ENCODE measurements at regions not wholly inside any gene's neighbourhood (a gene's known extent, or its start where the extent isn't known, plus 50 kb on each side); places are given as distances from the start of the nearest gene placed in this dataset.
"Not testable (repeated sequence)": the region's sequence is repeated elsewhere in the genome, so short reads cannot be mapped to it uniquely, and the experiment has no call there.

DNA sequence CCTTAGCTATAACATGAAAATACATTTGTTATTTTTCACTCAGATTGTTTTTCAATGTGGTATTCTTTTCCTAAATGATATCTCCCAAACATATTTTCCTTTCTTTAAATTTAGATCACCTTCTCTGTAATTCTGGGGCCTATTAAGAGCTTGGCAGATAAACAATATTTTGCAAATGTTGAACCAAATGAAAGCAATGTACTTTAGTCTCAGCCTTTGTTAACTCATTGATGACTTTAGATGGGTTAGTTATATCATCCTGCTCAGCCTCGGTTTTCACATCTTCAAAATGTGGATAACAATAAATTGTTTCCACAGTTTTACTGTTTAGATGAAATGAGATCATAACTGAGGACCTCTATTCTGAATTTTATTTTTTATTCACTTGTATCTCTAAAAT, 1205.2 kb downstream of the SUCLG1 start:
- 91% methylated on average over 1 of the region's 1 CpG for WGBS
- Histone ChIP-seq H3K27ac (ENCODE audit: low read length) (no peak overlapping the region), H3K4me3 (ENCODE audit: low read length) (no peak overlapping the region), H3K27me3 (ENCODE audit: control insufficient read depth, insufficient read depth) (no peaks in the 10 kb centered on the region), H3K4me1 (ENCODE audit: control insufficient read depth, insufficient read depth, low read length) (no peaks in the 10 kb centered on the region), H3K9me3 (ENCODE audit: control insufficient read depth, low read length) (no peaks in the 10 kb centered on the region)
- intact Hi-C loops (cut with DNase I) = no loop called here
- DNase-seq = no peak
- ATAC-seq = no peak

DNA sequence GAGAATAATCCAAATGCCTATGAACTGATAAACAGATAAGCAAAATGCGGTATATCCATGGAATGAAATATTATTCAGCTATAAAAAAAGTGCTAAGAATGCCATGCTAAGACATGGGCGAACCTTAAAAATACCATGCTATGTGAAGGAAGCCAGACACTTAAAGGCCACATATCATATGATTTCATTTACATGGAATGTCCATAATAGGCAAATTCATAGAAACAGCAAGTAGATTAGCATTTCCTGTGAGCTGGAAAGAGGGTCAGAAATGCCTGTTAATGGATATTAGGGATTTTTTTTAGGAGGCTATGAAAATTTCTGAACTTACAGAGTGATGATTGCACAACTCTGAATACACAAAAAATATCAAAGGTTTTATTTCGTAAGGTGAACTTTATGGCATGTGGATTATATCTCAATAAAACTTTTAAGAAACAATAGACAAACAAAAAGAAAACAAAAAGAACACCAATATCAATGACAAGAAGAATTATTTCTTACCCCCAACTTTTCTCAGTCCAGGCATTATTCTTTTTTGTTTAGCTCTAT, 1207.7 kb downstream of the SUCLG1 start:
- WGBS = 87% methylated on average over 3 of the region's 3 CpGs
- no peak for ATAC-seq
- H3K27me3 ChIP-seq (ENCODE audit: control insufficient read depth, insufficient read depth) = no peaks in the 10 kb centered on the region

DNA sequence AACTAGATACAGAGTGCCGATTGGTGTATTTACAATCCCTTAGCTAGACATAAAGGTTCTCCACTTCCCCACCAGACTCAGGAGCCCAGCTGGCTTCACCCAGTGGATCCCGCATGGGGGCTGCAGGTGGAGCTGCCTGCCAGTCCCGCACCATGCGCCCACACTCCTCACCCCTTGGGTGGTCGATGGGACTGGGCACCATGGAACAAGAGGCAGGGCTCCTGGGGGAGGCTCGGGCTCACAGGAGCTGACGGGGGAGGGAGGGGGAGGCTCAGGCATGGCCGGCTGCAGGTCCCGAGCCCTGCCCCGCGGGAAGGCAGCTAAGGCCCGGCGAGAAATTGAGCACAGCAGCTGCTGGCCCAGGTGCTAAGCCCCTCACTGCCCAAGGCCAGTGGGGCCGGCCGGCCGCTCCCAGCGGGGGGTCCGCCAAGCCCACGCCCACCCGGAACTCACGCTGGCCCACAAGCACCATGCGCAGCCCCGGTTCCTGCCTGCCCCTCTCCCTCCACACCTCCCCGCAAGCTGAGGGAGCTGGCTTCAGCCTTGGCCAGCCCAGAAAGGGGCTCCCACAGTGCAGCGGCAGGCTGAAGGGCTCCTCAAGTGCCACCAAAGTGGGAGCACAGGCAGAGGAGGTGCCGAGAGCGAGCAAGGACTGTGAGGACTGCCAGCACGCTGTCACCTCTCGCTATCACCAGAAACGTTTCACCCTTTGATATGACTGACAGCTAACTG, 1213.1 kb downstream of the SUCLG1 start:
- H3K4me1 ChIP-seq (ENCODE audit: control insufficient read depth, insufficient read depth, low read length); intact Hi-C loops (cut with DNase I); H3K27me3 ChIP-seq (ENCODE audit: control insufficient read depth, insufficient read depth); ATAC-seq; H3K27ac ChIP-seq (ENCODE audit: low read length); H3K9me3 ChIP-seq (ENCODE audit: control insufficient read depth, low read length); H3K4me3 ChIP-seq (ENCODE audit: low read length): not testable (repeated sequence)
- peak in 1 of 3 donors; percentile 31 for DNase-seq
- 91% methylated on average over 30 of the region's 30 CpGs for WGBS

More for the DNA sequence above, 1207.7 kb downstream of the SUCLG1 start:
- Histone ChIP-seq H3K4me3 (ENCODE audit: low read length) (no peak overlapping the region), H3K9me3 (ENCODE audit: control insufficient read depth, low read length) (no peaks in the 10 kb centered on the region), H3K4me1 (ENCODE audit: control insufficient read depth, insufficient read depth, low read length) (no peaks in the 10 kb centered on the region), H3K27ac (ENCODE audit: low read length) (no peak overlapping the region)
- DNase-seq = no peak
- intact Hi-C loops (cut with DNase I) = no loop called here

DNA sequence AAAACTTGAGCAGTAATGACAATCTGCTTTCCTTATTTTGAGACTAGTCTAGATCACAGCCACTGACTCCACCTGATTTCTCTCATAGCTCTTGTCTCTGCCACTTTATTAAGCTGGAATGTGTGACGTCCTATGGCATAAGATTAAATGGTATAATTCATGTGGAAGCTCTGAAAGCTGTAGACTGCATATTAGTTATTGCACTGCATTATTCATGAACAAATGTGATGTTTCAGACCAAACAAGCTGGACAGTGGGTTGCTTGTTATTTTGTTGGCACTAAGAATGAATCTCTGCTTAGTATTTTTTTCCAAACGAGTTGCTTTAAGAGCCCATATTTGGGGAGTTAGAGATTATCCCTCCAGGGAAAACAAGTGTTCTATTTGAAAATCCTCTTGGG, 1218.5 kb downstream of the SUCLG1 start:
- Histone ChIP-seq H3K9me3 (ENCODE audit: control insufficient read depth, low read length) (no peaks in the 10 kb centered on the region), H3K4me1 (ENCODE audit: control insufficient read depth, insufficient read depth, low read length) (no peaks in the 10 kb centered on the region), H3K27me3 (ENCODE audit: control insufficient read depth, insufficient read depth) (no peaks in the 10 kb centered on the region), H3K27ac (ENCODE audit: low read length) (no peak overlapping the region), H3K4me3 (ENCODE audit: low read length) (no peak overlapping the region)
- WGBS = 53% methylated on average over 2 of the region's 2 CpGs
- ATAC-seq (no peak), DNase-seq (no peak)
- intact Hi-C loops (cut with DNase I) = no loop called here

DNA sequence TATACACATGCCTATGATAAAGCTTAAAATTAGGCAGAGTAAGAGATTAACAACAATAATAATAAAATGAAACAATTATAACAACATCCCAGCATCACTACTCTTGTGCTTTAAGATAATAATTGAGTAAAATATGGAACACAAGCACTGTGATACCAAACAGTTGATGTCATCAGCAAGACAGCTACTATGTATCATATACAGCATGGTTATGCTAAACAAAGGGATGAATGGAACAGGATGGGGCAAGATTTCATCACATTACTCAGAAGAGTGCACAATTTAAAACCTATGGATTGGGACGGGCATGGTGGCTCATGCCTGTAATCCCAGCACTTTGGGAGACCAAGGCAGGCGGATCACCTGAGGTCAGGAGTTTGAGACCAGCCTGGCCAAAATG, 1221.0 kb downstream of the SUCLG1 start:
- Histone ChIP-seq H3K9me3 (ENCODE audit: control insufficient read depth, low read length) (no peaks in the 10 kb centered on the region), H3K4me3 (ENCODE audit: low read length) (no peak overlapping the region), H3K27me3 (ENCODE audit: control insufficient read depth, insufficient read depth) (no peaks in the 10 kb centered on the region), H3K27ac (ENCODE audit: low read length) (no peak overlapping the region), H3K4me1 (ENCODE audit: control insufficient read depth, insufficient read depth, low read length) (no peaks in the 10 kb centered on the region)
- ATAC-seq (no peak), DNase-seq (no peak)
- intact Hi-C loops (cut with DNase I) = no loop called here
- WGBS = 94% methylated on average over 2 of the region's 2 CpGs

DNA sequence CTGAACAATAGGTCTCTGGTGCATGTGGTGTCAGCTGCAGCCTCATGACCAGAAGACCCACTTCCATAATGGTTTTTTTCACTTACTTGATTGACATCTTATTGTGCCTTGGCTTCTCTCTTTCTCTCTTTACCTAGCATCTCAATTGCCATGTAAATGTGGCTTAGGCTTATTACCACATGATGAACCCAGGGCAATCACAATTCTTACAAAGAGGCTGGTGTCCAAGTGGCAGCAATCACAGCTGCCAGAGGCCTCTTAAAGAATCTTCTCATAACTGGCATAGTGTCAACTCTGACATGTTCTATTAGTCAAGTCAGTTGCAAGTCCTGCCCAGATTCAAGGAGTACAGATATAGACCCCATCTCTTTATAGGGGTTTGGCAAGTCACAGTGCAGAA, 1224.8 kb downstream of the SUCLG1 start:
- Histone ChIP-seq H3K4me3 (ENCODE audit: low read length) (no peak overlapping the region), H3K4me1 (ENCODE audit: control insufficient read depth, insufficient read depth, low read length) (no peaks in the 10 kb centered on the region), H3K27me3 (ENCODE audit: control insufficient read depth, insufficient read depth) (no peaks in the 10 kb centered on the region), H3K27ac (ENCODE audit: low read length) (no peak overlapping the region), H3K9me3 (ENCODE audit: control insufficient read depth, low read length) (no peaks in the 10 kb centered on the region)
- intact Hi-C loops (cut with DNase I) = no loop called here
- DNase-seq (no peak), ATAC-seq (no peak)

DNA sequence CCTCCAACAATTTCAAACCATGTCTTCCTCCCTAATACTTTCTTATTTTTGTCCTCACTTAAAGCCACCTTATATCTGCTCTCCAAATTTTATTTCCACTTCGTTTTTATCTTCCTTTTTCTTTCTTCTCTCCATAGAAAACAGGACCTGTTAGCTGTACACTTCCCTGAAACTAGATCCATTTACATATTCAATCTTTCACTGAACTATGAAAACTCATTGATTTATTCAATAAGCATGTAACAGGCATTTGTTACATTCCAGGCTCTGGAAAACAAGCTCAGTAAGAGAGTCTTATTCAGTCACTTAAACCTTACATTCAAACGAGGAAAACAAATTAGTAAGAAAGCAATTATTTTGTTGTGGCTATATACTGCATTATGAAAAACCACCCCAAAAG, 1225.3 kb downstream of the SUCLG1 start:
- H3K27me3 ChIP-seq (ENCODE audit: control insufficient read depth, insufficient read depth) = no peaks in the 10 kb centered on the region
- intact Hi-C loops (cut with DNase I) = no loop called here
- 71% methylated on average over 2 of the region's 2 CpGs for WGBS
- no peaks in the 10 kb centered on the region for H3K9me3 ChIP-seq (ENCODE audit: control insufficient read depth, low read length)
- ATAC-seq (no peak), DNase-seq (no peak)
- H3K27ac ChIP-seq (ENCODE audit: low read length) = no peak overlapping the region
- H3K4me3 ChIP-seq (ENCODE audit: low read length) = no peak overlapping the region
- no peaks in the 10 kb centered on the region for H3K4me1 ChIP-seq (ENCODE audit: control insufficient read depth, insufficient read depth, low read length)

DNA sequence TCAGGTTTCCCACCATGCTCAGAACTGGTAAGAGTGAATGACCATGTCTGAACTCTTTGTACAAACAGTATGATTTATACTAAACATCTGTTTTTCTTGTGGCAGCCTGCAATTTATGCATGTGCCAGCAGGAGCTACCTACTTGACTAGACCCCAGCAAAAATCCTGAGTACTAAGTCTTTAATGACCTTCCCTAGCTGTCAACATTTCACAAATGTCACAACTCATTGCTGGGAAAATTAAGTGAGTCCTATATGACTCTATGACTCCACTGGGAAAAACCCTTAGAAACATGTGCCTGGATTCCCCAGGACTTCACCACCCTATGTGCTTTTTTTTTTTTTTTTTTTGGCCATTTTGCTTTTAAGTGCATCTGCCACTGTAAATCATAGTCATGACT, 1225.8 kb downstream of the SUCLG1 start:
- Histone ChIP-seq H3K4me3 (ENCODE audit: low read length) (no peak overlapping the region), H3K27ac (ENCODE audit: low read length) (no peak overlapping the region), H3K4me1 (ENCODE audit: control insufficient read depth, insufficient read depth, low read length) (no peaks in the 10 kb centered on the region), H3K27me3 (ENCODE audit: control insufficient read depth, insufficient read depth) (no peaks in the 10 kb centered on the region), H3K9me3 (ENCODE audit: control insufficient read depth, low read length) (no peaks in the 10 kb centered on the region)
- no peak for DNase-seq
- ATAC-seq = no peak
- intact Hi-C loops (cut with DNase I) = no loop called here

DNA sequence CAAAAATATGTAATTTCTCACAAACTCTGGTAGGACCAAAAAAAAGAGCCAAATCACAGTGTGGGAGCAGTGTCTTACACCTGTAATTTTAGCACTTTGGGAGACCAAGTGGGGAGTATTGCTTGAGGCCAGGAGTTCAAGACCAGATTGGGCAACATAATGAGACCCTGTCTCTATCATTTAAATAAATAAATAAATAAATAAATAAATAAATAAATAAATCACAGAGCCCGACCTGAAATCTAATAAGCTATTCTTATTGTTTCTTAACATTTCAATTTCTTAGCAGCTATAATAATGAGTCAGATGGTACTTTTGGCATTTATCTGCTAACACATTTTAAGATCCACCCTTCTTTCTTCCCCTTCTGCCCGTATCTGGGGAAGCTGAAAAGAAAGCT, 1229.6 kb downstream of the SUCLG1 start:
- DNase-seq (no peak), ATAC-seq (no peak)
- WGBS = 83% methylated on average over 2 of the region's 2 CpGs
- Histone ChIP-seq H3K4me3 (ENCODE audit: low read length) (no peak overlapping the region), H3K4me1 (ENCODE audit: control insufficient read depth, insufficient read depth, low read length) (no peaks in the 10 kb centered on the region), H3K27ac (ENCODE audit: low read length) (no peak overlapping the region), H3K9me3 (ENCODE audit: control insufficient read depth, low read length) (no peaks in the 10 kb centered on the region), H3K27me3 (ENCODE audit: control insufficient read depth, insufficient read depth) (no peaks in the 10 kb centered on the region)
- intact Hi-C loops (cut with DNase I) = no loop called here

DNA sequence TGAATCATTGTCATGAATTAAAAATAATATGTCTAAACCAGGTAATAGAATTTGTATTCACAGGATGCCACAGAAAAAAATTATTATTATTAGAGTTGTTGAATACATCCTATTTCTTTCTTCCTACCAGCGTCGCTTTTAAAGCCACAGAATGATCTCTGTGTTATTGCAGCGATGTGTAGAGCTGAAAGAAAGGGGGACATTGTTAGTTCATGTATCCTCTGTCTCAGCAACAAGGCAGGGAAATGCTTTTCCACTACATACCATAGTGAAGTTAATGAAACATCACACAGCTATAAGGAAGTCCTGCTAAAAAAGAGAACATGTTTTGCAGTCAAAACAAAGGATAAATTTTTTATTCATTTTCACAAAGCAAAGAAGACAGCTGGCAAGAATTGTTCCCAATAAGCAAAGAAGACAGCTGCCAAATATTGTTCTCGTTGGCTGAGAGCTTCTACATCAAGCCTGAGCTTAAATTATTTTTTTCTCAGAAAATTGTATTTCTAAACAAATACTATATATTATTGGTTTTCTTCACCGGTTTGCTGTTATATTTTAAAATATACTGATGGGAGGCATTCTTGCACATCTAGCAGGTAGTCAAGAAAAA, 1234.4 kb downstream of the SUCLG1 start:
- no peaks in the 10 kb centered on the region for H3K9me3 ChIP-seq (ENCODE audit: control insufficient read depth, low read length)
- WGBS = 60% methylated on average over 5 of the region's 5 CpGs
- no peaks in the 10 kb centered on the region for H3K4me1 ChIP-seq (ENCODE audit: control insufficient read depth, insufficient read depth, low read length)
- H3K27me3 ChIP-seq (ENCODE audit: control insufficient read depth, insufficient read depth) = no peaks in the 10 kb centered on the region
- intact Hi-C loops (cut with DNase I) = no loop called here
- ATAC-seq (no peak), DNase-seq (no peak)
- no peak overlapping the region for H3K27ac ChIP-seq (ENCODE audit: low read length)
- no peak overlapping the region for H3K4me3 ChIP-seq (ENCODE audit: low read length)

DNA sequence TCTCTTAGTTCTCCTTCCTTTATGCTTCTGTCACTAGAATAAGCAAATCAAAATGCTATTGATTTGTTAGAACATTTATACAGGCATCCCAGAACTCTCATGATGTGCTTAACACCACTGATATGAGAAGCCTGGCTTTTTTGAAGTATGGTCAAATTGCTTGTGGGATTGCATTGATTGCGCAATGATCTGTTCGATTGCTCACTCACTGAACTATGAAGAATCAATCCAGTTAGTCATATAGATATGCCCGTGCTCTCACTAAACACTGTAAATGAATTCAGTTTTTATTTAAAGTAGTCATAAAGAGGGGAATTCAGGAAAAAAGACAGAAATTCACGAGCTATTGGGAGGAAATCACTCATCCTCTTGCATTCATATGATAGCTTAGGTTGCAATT, 1237.8 kb downstream of the SUCLG1 start:
- no peaks in the 10 kb centered on the region for H3K27me3 ChIP-seq (ENCODE audit: control insufficient read depth, insufficient read depth)
- WGBS = 86% methylated on average over 4 of the region's 4 CpGs
- DNase-seq (no peak), ATAC-seq (no peak)
- H3K4me3 ChIP-seq (ENCODE audit: low read length) = no peak overlapping the region
- intact Hi-C loops (cut with DNase I) = no loop called here
- no peaks in the 10 kb centered on the region for H3K4me1 ChIP-seq (ENCODE audit: control insufficient read depth, insufficient read depth, low read length)
- H3K27ac ChIP-seq (ENCODE audit: low read length) = no peak overlapping the region
- H3K9me3 ChIP-seq (ENCODE audit: control insufficient read depth, low read length) = no peaks in the 10 kb centered on the region
